ENCODE measurements at regions not wholly inside any gene's neighbourhood (a gene's known extent, or its start where the extent isn't known, plus 50 kb on each side); places are given as distances from the start of the nearest gene placed in this dataset.
A peak's percentile ranks its signal among the peaks of the same experiment; 100 is the strongest.
"Not testable (repeated sequence)": the region's sequence is repeated elsewhere in the genome, so short reads cannot be mapped to it uniquely, and the experiment has no call there.

GRCh38 chr2:71922499-71923142 is 225.0 kb downstream of the CYP26B1 start:
- peak; percentile 79 for DNase-seq

- no peak for DNase-seq
Observed at GRCh38 chr2:71922091-71922490, 225.6 kb downstream of the CYP26B1 start.

GRCh38 chr2:71920819-71921218 is 226.8 kb downstream of the CYP26B1 start:
- not testable (repeated sequence) for DNase-seq

- peak; percentile 89 for DNase-seq
Observed at GRCh38 chr2:71919708-71920107, 228.0 kb downstream of the CYP26B1 start.

GRCh38 chr2:71910277-71910676 is 237.4 kb downstream of the CYP26B1 start:
- DNase-seq, result no peak

- no peak for DNase-seq
Observed at GRCh38 chr2:71908798-71909197, 238.9 kb downstream of the CYP26B1 start.

GRCh38 chr2:71907503-71907902 is 240.2 kb downstream of the CYP26B1 start:
- DNase-seq, result no peak

- DNase-seq, result no peak
Observed at GRCh38 chr2:71906357-71906973, 241.2 kb downstream of the CYP26B1 start.

GRCh38 chr2:71905205-71905604 is 242.5 kb downstream of the CYP26B1 start:
- no peak for DNase-seq

GRCh38 chr2:71903841-71904240 is 243.8 kb downstream of the CYP26B1 start:
- DNase-seq, result no peak

- DNase-seq, result peak; percentile 68
Observed at GRCh38 chr2:71901466-71901865, 246.2 kb downstream of the CYP26B1 start.

- no peak for DNase-seq
Observed at GRCh38 chr2:71898851-71899681, 248.6 kb downstream of the CYP26B1 start.

- DNase-seq, result no peak
Observed at GRCh38 chr2:71898375-71898774, 249.3 kb downstream of the CYP26B1 start.

GRCh38 chr2:71897836-71898235 is 249.8 kb downstream of the CYP26B1 start:
- DNase-seq, result no peak

- DNase-seq, result no peak
Observed at GRCh38 chr2:71897137-71897480, 250.6 kb downstream of the CYP26B1 start.

GRCh38 chr2:71896385-71897136 is 251.1 kb downstream of the CYP26B1 start:
- no peak for DNase-seq

GRCh38 chr2:71895320-71896161 is 252.1 kb downstream of the CYP26B1 start:
- no peak for DNase-seq

- no peak for DNase-seq
Observed at GRCh38 chr2:71894261-71894660, 253.4 kb downstream of the CYP26B1 start.

GRCh38 chr2:71893646-71894045 is 254.0 kb downstream of the CYP26B1 start:
- DNase-seq, result no peak

- DNase-seq, result no peak
Observed at GRCh38 chr2:71892896-71893295, 254.8 kb downstream of the CYP26B1 start.

- no peak for DNase-seq
Observed at GRCh38 chr2:71892423-71892730, 255.3 kb downstream of the CYP26B1 start.

GRCh38 chr2:71891719-71892422 is 255.8 kb downstream of the CYP26B1 start:
- no peak for DNase-seq

Data from fibroblast of skin of scalp (primary cell).